OCI-LY3 (cell line): ENCODE measurements at regions not wholly inside any gene's neighbourhood (a gene's known extent, or its start where the extent isn't known, plus 50 kb on each side); places are given as distances from the start of the nearest gene placed in this dataset.

ENCODE experiments used
- H2AFZ ChIP-seq: fragments of 200-600, 300-600 bp; shearing (Covaris generic); 2 replicates; pipeline ENCODE4 v1.6.0; 2014; ENCODE audit warnings: antibody characterized with exemption, low read depth, low read length
- H3K27ac ChIP-seq: fragments of 200-600, 300-600 bp; sonication (generic); 2 replicates; pipeline ENCODE4 v1.5.1; 2014; ENCODE audit warnings: mild to moderate bottlenecking, low read length, moderate library complexity, mixed read lengths
- H3K27me3 ChIP-seq: fragments of 200-600, 300-600 bp; sonication (generic); 2 replicates; pipeline ENCODE4 v1.6.1; 2014; ENCODE audit warnings: low read depth, low read length, mixed read lengths
- H3K36me3 ChIP-seq: fragments of 200-600, 300-600 bp; sonication (generic); replicated peaks from 2 replicates; pipeline ENCODE3; 2014; ENCODE audit warnings: low read depth, low read length, mixed read lengths
- H3K4me1 ChIP-seq: fragments of 300-600, 200-600 bp; sonication (generic); 2 replicates; pipeline ENCODE4 v1.6.1; 2014; ENCODE audit warnings: low read length, mixed read lengths
- H3K4me2 ChIP-seq: fragments of 200-600, 300-600 bp; sonication (generic); 2 replicates; pipeline ENCODE4 v1.6.1; 2014; ENCODE audit warnings: low read length, mixed read lengths
- H3K4me3 ChIP-seq: fragments of 300-600, 200-600 bp; sonication (generic); 2 replicates; pipeline ENCODE4 v1.5.1; 2014; ENCODE audit warnings: antibody characterized with exemption, mild to moderate bottlenecking, low read length, moderate library complexity
- H3K79me2 ChIP-seq: fragments of 300-600, 200-600 bp; shearing (Covaris generic); 2 replicates; pipeline ENCODE4 v1.6.1; 2014; ENCODE audit warnings: mild to moderate bottlenecking, low read length, mixed read lengths
- H3K9ac ChIP-seq: fragments of 300-600, 200-600 bp; shearing (Covaris generic); 2 replicates; pipeline ENCODE4 v1.6.0; 2014; ENCODE audit warnings: mild to moderate bottlenecking, low read length, moderate library complexity
- H3K9me3 ChIP-seq: fragments of 200-600, 300-600 bp; shearing (Covaris generic); 2 replicates; pipeline ENCODE4 v1.6.1; 2014; ENCODE audit warnings: low read length, mixed read lengths; ENCODE audit not compliant: insufficient read depth
- H4K20me1 ChIP-seq: fragments of 200-600, 300-600 bp; sonication (generic); 2 replicates; pipeline ENCODE4 v1.6.1; 2016; ENCODE audit warnings: low read length, mixed read lengths; ENCODE audit not compliant: insufficient read depth
- EZH2phosphoT487 ChIP-seq: fragments of 200-600 bp; shearing (Covaris generic); IDR thresholded peaks from 2 replicates; pipeline ENCODE4 v1.6.1; 2018; ENCODE audit warnings: antibody characterized with exemption, mixed run types, low read depth
- TF ChIP-seq, protein P1 (sequence below): fragments of 200-600, 300-600 bp; sonication (generic); IDR thresholded peaks from 2 replicates; pipeline ENCODE4 v1.5.1; 2014; ENCODE audit warnings: antibody characterized with exemption, low read length, low read depth

DNA sequence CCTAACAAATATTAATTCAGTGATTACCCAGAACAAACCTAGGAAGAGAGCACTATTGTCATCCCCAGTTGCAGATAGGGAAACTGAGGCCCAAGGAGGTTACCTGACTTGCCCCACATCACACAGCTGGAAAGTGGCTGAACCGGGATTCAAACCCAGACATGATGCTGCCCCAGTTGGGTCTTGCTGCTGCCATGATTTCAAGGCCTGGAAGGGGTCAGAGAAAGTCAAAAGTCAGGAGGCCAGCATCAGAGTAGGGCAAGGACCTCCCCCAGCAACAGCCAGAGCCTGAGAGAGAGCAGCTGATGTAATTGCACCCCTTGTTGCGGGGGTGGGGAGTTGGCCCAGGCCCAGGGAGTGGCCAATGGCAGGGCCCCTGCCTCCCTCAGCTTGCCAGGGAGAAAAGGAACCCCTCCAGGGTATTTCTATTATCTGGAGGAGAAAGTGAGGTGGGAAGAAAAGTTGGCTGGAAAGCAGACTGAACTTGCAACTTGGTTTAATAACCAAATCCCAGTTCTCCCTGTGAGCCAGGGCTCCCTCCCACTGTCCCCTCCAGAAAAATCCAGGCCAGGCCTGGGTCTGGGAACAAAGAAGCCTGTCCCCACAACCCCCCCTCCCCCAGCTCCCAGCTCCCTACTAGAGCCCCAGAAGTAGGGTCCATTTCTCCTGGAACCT lies 83.6 kb downstream of the MRPL14 start:
- Histone ChIP-seq H3K9me3 (no peaks in the 10 kb centered on the region; the same call in 1 of the 2 replicates), H3K36me3 (no peaks in the 10 kb centered on the region), H2AFZ (no peak overlapping the region), H3K79me2 (no peaks in the 10 kb centered on the region), H3K4me3 (no peak overlapping the region), H3K27me3 (no peaks in the 10 kb centered on the region; the same call in 1 of the 2 replicates), H4K20me1 (no peaks in the 10 kb centered on the region), H3K4me1 (no peaks in the 10 kb centered on the region), H3K9ac (no peak overlapping the region), H3K4me2 (no peak overlapping the region), H3K27ac (no peak overlapping the region)
- no peak for TF ChIP-seq EZH2phosphoT487
- TF ChIP-seq, protein P1, sequence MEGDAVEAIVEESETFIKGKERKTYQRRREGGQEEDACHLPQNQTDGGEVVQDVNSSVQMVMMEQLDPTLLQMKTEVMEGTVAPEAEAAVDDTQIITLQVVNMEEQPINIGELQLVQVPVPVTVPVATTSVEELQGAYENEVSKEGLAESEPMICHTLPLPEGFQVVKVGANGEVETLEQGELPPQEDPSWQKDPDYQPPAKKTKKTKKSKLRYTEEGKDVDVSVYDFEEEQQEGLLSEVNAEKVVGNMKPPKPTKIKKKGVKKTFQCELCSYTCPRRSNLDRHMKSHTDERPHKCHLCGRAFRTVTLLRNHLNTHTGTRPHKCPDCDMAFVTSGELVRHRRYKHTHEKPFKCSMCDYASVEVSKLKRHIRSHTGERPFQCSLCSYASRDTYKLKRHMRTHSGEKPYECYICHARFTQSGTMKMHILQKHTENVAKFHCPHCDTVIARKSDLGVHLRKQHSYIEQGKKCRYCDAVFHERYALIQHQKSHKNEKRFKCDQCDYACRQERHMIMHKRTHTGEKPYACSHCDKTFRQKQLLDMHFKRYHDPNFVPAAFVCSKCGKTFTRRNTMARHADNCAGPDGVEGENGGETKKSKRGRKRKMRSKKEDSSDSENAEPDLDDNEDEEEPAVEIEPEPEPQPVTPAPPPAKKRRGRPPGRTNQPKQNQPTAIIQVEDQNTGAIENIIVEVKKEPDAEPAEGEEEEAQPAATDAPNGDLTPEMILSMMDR, result no peak

DNA sequence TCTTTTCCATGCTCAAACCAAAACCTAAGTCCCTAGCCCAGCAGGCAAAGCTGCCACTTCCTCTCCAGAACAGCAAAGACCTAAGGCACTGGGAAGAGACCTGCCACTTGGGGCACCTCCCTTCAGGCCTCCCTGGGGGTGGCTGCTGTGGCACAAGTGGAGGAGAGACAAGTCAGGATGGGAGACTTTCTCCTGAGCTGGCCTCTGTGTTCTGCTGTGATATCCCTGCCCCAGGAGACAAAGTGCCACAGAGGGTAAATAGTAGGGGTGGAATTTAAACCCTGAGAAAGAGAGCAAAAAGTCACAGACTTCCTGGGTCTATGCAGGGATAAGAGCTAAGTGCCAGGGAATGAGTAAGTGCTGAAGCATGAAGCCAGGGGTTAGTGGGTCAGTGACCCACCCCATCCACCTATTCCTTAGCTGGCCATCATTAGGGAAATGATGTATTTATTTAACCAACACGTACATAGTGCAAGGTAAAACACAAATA lies 84.2 kb downstream of the MRPL14 start:
- H3K27ac ChIP-seq, result no peak overlapping the region
- no peaks in the 10 kb centered on the region for H3K4me1 ChIP-seq
- no peak overlapping the region for H3K9ac ChIP-seq
- no peak for TF ChIP-seq EZH2phosphoT487
- TF ChIP-seq, protein P1, result no peak
- H3K4me3 ChIP-seq, result no peak overlapping the region
- no peak overlapping the region for H2AFZ ChIP-seq
- no peak overlapping the region for H3K4me2 ChIP-seq
- no peaks in the 10 kb centered on the region for H4K20me1 ChIP-seq
- H3K27me3 ChIP-seq, result no peaks in the 10 kb centered on the region; the same call in 1 of the 2 replicates
- H3K79me2 ChIP-seq, result no peaks in the 10 kb centered on the region
- H3K9me3 ChIP-seq, result no peaks in the 10 kb centered on the region; the same call in 1 of the 2 replicates
- no peaks in the 10 kb centered on the region for H3K36me3 ChIP-seq

DNA sequence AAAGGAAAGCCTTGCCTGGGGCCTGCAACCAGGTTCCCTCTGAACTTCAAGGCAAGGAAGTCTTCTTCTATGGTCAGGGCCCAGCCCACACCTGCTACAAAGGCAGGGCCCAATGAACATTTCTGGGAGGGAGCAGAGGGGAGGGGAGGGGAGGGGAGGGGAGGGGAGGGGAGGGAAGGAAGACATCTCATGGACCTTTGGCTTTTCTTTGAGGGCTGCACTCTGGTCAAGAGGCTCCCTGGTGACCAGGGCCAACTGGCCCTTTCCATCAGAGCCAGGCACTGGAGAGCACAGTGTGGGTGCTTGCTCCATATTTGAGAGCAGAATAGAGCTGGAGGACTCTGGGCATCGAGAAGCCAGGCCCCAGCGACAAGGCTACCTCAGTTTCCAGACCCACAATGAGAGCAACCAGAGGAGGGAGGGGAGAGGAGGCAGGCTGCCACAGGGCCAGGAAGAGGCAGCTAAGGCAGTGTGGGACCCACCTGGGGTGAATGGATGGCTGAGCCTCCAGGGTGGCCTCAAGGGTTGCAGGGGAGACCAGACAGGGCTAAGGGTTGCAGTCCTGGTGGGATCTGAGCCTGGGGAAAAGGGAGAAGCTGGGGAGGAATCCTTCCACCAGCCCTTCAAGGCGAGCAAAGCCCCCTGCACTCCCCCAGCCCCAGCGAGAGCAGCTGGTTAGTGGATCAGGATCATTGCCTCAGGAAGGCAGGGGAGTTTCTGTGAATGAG lies 84.8 kb downstream of the MRPL14 start:
- no peak overlapping the region for H3K4me2 ChIP-seq
- no peaks in the 10 kb centered on the region; the same call in 1 of the 2 replicates for H3K9me3 ChIP-seq
- H3K79me2 ChIP-seq, result no peaks in the 10 kb centered on the region
- no peak overlapping the region for H3K9ac ChIP-seq
- no peaks in the 10 kb centered on the region for H3K4me1 ChIP-seq
- no peak overlapping the region for H2AFZ ChIP-seq
- no peaks in the 10 kb centered on the region for H4K20me1 ChIP-seq
- no peaks in the 10 kb centered on the region for H3K36me3 ChIP-seq
- no peaks in the 10 kb centered on the region; the same call in 1 of the 2 replicates for H3K27me3 ChIP-seq
- H3K4me3 ChIP-seq, result no peak overlapping the region
- no peak for TF ChIP-seq EZH2phosphoT487
- TF ChIP-seq, protein P1, result no peak
- no peak overlapping the region for H3K27ac ChIP-seq

DNA sequence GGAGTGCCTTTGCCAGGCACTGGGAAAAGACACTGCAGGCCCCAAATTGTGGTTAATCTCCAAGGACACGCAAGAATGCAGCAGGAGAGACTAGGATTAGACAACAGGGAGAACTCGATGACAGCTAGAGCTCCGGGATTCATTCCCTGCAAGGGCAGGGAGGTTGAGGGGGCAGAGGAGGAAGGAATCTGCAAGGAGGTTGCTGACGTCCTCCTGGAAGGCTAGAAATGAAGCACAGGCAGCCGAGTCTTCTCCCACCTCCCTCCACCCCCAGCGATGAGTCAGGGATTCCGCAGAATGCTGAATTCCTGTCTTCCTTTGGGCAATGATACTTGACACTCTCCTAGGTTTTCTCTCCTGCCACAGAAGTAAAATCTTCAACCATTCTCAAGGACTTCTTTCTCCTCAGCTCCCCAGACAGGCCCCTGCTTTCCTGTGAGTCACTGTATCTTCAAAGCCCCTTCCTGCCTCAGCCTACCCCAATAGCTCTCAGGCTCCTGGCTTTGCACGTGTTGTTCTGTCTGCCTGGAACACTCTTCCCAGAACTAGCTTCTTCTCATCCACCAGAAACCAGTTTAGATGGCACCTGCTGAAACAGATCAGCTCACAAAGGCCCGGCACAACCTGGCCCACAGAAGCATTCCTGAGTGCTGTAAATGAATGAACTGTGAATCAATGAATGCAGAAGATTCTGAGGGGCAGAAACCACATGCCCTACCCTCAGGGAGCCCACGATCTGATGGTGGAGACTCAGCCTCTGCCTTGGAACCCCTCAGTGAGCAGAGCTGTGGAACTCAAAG lies 85.6 kb downstream of the MRPL14 start:
- Histone ChIP-seq H4K20me1 (no peaks in the 10 kb centered on the region), H3K79me2 (no peaks in the 10 kb centered on the region), H3K27me3 (no peaks in the 10 kb centered on the region; the same call in 1 of the 2 replicates), H3K9me3 (no peaks in the 10 kb centered on the region; the same call in 1 of the 2 replicates), H3K4me2 (no peak overlapping the region), H3K27ac (no peak overlapping the region), H2AFZ (no peak overlapping the region), H3K36me3 (no peaks in the 10 kb centered on the region), H3K9ac (no peak overlapping the region), H3K4me3 (no peak overlapping the region), H3K4me1 (no peaks in the 10 kb centered on the region)
- no peak for TF ChIP-seq EZH2phosphoT487
- TF ChIP-seq, protein P1, result no peak
